DLD1 (cell line): ENCODE measurements at regions not wholly inside any gene's neighbourhood (a gene's known extent, or its start where the extent isn't known, plus 50 kb on each side); places are given as distances from the start of the nearest gene placed in this dataset.

Experiments used
- in situ Hi-C: cut with HindIII; loops from 2 replicates; pipeline ENCODE4 v1.10.0; 2017; ENCODE audit warnings: low sequenced_read_pairs

- in situ Hi-C loops: no loop called here
Observed at GRCh38 chr2:55772109-55772980, 78.7 kb upstream of the PNPT1 start.

- in situ Hi-C loops: no loop called here
Observed at GRCh38 chr2:55771612-55772011, 78.0 kb upstream of the PNPT1 start.

- in situ Hi-C loops: loop anchor here (10.0 kb wide), 1 partner anchor 196 kb away; no protein-coding TSS in a partner anchor
Observed at GRCh38 chr2:55768991-55769390, 75.3 kb upstream of the PNPT1 start.

GRCh38 chr2:55766947-55767346 is 73.3 kb upstream of the PNPT1 start:
- in situ Hi-C loops: loop anchor here (10.0 kb wide), 1 partner anchor 198 kb away; no protein-coding TSS in a partner anchor

- in situ Hi-C loops: loop anchor here (10.0 kb wide), 1 partner anchor 199 kb away; no protein-coding TSS in a partner anchor
Observed at GRCh38 chr2:55765708-55766107, 72.1 kb upstream of the PNPT1 start.

GRCh38 chr2:55763721-55764120 is 70.1 kb upstream of the PNPT1 start:
- in situ Hi-C loops: loop anchor here (10.0 kb wide), 1 partner anchor 201 kb away; no protein-coding TSS in a partner anchor

- in situ Hi-C loops: loop anchor here (10.0 kb wide), 1 partner anchor 203 kb away; no protein-coding TSS in a partner anchor
Observed at GRCh38 chr2:55761526-55761925, 67.9 kb upstream of the PNPT1 start.

- in situ Hi-C loops: loop anchor here (10.0 kb wide), 1 partner anchor 204 kb away; no protein-coding TSS in a partner anchor
Observed at GRCh38 chr2:55761024-55761423, 67.4 kb upstream of the PNPT1 start.

GRCh38 chr2:55760125-55760524 is 66.5 kb upstream of the PNPT1 start:
- in situ Hi-C loops: loop anchor here (10.0 kb wide), 1 partner anchor 205 kb away; no protein-coding TSS in a partner anchor

- in situ Hi-C loops: no loop called here
Observed at GRCh38 chr2:55759271-55759921, 65.8 kb upstream of the PNPT1 start.

- in situ Hi-C loops: no loop called here
Observed at GRCh38 chr2:55751966-55752365, 58.3 kb upstream of the PNPT1 start.

- in situ Hi-C loops: no loop called here
Observed at GRCh38 chr2:55743583-55743982, 49.9 kb upstream of the PNPT1 start.
